ENCODE measurements at regions not wholly inside any gene's neighbourhood (a gene's known extent, or its start where the extent isn't known, plus 50 kb on each side); places are given as distances from the start of the nearest gene placed in this dataset.

- TF ChIP-seq CTCF (IDR thresholded peaks at IDR 0.05; ENCODE audit: insufficient read depth, low read length, poor library complexity, severe bottlenecking) (no peak), EZH2phosphoT487 (conservative IDR thresholded peaks at IDR 0.05; ENCODE audit: low read length) (no peak)
Observed at GRCh38 chr7:112877691-112878460, 87.7 kb upstream of the TMEM168 start.

All from SU-DHL-6 (cell line).